GM21723 (cell line): ENCODE measurements at regions not wholly inside any gene's neighbourhood (a gene's known extent, or its start where the extent isn't known, plus 50 kb on each side); places are given as distances from the start of the nearest gene placed in this dataset.
"Not testable (repeated sequence)": the region's sequence is repeated elsewhere in the genome, so short reads cannot be mapped to it uniquely, and the experiment has no call there.

Experiments
- ATAC-seq: cut with Tn5 transposase; IDR thresholded peaks from one replicate; pipeline ENCODE4 v1.9.1; 2021; ENCODE audit warnings: mild to moderate bottlenecking, moderate library complexity; ENCODE audit not compliant: unreplicated experiment

DNA sequence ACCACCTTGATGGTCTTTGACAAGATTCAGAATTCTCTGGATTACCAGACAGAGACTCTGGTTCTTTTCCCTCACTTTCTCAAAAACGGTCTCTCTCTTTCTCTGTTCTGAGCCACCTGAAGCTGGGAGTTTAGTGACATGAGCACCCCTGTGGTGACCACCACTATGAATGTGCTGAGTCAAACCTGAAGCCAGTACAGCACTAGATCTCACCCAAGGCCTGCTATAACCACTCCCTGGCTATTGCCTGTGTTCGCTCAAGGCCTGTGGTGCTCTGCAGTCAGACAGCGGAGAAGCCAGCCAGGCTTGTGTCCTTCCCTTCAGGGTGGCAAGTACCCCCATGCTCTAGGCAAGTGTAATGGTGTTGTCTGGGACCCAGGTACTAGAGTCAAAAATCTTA, 828.9 kb upstream of the NXPH2 start:
- ATAC-seq = no peak

DNA sequence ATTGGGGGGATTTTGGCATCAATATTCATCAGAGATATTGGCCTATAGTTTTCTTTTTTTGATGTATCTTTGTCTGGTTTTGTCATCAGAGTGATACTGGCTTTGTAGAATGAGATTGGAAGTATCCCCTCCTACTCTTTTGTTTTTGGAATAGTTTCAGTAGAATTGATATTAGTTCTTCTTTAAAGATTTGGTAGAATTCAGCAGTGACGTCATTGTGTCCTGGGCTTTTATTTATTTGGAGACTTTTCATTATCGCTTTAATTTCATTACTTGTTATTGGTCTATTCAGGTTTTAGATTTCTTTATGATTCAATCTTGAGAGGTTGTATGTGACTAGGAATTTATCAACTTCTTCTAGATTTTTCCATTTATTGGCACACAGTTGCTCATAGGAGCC, 825.5 kb upstream of the NXPH2 start:
- ATAC-seq = no peak

DNA sequence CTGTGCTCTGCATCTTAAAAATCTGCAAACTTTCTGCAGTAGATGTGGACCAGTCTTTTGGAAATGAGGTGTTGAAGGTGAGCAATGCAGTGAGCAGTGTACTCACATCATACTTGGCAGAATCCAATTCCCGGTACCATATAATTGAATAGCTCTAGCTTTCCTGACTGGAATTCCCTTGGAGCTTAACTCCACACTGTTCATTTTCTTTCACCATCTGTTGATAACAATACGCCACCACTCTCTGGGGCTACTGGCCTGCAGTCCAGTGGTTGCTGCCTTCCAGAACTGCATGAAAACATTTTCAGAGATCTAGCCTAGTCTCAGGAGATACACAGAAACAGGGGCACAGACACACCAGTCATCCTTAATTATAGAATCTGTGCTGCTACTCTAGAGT, 820.0 kb upstream of the NXPH2 start:
- ATAC-seq = no peak

DNA sequence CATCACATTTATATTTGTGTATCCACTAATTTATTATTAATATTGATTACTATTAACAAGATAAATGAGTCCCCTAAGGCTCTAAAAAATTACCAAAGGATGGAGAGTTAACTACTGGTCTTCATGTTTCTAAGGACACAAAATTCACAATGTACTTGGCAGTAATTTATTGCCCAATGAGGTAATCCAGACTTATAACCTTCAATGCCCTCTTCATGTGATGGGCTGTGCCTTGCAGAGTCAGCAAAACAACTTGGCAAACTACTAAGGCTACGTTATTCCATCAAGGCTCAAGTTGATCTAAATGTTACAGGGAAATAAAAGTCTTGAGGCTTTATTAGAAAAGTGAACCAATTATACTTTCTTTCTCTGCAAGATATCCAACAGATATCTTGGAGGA, 804.9 kb upstream of the NXPH2 start:
- ATAC-seq = no peak

DNA sequence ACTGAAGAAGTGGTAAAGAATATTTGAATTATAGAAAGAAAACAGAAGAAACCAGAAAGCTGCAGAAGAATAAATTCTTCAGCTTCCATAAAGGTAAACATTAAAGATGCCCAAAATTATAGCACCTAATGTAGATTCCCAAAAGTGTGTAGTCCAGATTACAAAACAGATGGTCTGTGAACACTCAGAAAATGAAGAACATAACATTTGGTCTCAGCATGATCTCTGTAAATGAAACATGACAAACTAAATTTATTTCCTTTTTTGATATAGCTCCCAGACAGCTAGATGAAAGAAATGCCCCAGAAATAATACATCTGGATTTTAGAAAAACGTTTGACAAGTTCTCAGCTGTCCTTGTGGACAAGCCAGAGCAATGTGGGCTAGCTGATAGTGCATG, 794.2 kb upstream of the NXPH2 start:
- no peak for ATAC-seq

DNA sequence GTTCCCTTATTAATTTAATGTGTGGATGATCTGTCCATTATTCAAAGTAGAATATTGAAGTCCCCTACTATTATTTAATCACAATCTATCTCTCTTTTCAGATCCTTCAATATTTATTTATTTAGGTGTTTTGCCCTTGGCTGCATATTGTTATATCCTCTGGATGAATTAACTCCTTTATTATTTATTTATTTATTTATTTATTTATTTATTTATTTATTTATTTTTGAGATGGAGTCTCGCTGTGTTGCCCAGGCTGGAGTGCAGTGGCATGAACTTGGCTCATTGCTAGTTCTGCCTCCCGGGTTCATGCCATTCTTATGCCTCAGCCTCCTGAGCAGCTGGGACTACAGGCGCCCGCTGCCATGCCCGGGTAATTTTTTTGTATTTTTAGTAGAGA, 776.6 kb upstream of the NXPH2 start:
- no peak for ATAC-seq

DNA sequence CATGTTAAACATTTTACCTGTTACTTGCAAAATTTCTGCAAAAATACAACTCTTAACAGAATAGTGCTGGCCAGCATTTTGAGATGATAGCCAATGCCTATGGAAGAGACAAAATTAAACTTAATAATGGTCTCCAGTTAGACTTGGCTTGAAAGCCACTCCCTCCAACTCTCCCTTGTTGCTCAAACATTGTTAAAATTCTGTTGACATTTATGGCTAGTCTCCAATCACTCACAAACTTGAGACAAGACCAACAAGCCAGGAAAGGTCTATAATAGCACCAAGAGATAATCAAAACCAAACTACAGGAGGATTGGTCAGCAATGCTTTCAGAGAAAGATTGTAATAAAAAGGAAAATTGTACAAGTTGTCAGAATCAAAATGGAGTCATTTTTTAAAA, 770.7 kb upstream of the NXPH2 start:
- no peak for ATAC-seq

DNA sequence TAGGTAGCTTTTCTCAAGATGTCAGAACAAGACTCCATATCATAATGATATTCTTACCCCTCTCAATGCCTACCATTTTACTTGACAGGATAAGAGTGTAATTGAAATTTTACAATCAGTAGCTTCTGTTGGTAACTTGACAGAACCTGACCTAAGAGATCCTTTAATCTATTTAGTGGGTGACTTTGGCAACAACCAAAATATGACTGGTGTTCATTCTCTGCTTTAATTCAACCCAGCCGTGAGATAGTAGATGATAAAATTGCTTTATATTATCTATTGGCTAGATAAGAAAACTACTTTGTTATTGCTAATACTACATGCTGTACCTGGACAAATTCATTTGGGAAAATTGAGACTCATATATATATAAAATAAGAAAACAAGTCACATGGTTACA, 770.2 kb upstream of the NXPH2 start:
- ATAC-seq = no peak

DNA sequence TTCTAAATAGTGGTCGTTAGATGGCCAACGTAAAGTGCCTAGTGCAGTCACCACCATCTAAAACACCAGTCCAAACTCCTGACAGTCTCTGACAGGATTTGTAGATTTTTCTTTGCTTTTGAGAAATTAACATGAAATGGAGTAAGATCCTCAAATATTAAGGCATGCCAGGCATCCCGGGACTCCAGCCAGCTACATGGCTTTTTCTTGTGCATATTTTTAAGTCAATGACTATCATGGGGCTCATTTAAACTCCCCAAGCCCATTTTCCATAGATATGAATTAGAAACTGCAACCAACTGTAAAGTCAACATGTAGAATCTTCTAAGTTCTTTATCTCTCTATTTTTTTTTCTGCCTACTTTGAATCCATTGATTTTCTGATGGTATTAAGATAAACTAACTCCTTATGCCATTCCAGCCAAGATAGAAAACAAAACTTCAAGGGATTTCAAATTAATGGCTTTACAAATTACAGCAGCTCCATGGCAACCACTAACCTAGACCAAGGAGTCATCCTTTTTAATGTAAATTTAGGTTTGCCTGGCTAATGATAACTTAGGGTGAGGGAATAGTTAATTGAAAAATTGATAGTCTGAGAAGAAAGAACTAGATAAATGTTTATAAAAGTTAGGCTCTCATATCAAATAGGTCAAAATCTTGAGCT, 764.1 kb upstream of the NXPH2 start:
- ATAC-seq = no peak

DNA sequence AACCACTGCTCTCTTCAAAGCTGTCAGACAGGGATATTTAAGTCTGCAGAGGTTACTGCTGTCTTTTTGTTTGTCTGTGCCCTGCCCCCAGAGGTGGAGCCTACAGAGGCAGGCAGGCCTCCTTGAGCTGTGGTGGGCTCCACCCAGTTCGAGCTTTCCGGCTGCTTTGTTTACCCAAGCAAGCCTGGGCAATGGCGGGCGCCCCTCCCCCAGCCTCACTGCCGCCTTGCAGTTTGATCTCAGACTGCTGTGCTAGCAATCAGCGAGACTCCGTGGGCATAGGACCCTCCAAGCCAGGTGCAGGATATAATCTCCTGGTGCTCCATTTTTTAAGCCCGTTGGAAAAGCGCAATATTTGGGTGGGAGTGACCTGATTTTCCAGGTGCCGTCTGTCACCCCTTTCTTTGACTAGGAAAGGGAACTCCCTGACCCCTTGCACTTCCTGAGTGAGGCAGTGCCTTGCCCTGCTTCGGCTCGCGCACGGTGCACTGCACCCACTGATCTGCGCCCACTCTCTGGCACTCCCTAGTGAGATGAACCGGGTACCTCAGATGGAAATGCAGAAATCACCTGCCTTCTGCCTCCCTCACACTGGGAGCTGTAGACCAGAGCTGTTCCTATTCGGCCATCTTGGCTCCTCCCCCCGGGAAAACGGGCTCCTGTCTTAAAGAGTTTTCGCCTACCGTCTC, 758.3 kb upstream of the NXPH2 start:
- not testable (repeated sequence) for ATAC-seq

DNA sequence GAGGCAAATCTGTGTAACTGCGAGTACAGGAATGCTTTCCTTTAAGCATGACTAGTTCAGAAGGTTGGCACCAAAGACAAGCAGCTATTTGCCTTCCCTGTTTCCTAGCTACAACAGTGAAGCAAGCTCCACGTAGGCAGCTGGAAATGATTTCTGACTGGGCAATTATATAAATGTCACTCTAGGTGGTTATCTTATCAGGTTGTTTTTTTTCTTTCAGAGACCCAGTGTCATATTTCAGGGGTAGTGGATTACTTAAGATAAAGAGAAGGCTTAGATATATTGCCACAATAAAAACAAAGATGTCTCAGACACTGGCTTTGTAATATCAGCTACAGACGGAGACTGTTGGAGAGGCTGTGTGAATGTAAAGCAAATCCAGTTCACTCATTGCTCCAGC, 748.9 kb upstream of the NXPH2 start:
- no peak for ATAC-seq

DNA sequence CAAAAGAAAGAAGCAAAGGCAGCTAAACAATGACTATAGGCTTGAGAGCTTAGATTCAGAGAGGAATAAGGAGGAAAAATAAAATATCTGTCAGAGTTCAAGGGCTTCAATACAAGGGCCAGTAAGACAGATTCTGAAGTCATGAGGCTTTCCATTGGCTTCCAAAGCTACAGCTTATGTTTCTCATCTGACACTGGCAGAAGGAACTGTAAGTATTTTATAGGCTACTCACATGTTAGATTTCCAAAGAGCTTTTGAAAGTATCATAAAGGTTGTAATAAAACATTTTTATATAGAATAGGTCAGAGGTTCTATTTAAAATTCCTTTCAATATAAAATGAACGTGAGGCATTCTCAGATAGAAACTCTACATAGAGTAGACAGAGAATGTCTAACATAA, 746.6 kb upstream of the NXPH2 start:
- ATAC-seq = no peak

DNA sequence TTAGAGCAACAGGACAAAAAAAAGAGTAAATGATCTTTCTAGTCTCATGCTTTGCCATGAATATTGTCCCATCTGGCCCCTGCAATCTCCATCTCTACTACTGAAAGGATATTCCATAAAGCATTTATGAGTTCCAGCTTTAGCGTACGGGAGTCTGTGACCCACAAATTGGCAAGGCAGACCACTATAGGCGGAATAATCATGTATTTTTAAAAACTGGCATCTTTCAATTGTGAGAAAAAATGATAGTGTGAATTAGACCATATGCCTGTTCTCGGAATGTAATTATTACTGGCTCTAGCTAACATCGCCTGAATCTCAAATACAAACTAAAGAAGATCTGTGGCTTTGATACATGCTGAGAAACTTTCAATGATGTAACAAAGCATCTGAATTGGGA, 738.1 kb upstream of the NXPH2 start:
- no peak for ATAC-seq

DNA sequence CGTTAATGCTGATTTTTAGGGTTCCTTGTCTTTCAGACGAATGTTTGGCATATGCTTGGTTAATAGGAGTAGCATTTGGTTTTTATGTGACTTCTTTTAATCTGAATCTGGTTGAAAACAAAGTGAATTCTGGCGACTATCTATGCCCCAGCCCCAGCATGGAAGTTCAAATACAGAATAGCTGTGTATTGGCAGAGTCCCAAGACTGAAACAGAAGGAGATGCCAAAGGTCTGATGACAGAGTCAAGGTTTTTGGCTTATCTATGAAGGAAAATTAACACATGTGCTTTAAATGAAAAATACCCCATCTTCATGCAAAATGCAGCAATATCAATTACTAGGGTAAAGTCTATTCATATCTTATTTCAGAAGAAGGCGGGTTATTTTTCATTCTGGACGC, 734.8 kb upstream of the NXPH2 start:
- no peak for ATAC-seq

DNA sequence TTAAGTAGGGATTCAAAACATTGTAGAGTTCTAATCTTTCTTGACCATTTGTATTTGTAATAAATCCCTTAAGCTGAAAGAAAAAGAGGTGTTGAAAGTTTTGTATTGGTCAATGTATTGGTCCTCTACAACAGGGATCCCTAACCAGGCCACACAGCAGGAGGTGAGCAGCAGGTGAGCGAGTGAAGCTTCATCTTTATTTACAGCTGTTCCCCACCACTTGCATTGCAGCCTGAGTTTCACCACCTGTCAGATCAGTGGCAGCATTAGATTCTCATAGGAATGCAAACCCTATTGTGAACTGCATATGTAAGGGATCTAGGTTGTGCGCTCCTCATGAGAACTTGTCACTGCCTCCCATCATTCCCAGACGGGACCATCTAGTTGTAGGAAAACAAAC, 715.7 kb upstream of the NXPH2 start:
- no peak for ATAC-seq

DNA sequence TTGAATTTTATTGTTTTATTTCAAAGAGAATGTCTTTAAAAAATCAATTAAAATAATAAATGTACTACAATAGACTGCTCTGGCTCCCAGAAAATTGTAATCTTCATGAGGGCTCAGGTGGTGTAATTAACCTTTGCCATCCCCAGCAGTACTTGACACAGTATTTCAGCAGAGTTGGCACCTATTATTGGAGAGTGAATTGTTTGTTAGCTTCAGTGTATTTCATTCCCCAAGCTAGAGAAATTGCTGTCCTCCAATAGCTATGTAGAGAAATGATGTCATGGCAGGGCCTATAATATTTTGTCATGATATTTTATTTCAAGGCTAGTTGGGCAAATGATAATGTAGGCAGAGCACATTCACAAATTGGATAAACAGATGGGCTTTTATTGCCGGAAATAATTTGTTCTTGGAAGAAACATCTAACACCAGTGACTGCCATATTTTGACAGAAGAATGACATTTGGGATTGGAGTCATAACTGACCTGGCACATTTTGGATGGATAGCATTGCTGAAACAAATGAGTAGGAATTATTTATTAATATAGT, 712.0 kb upstream of the NXPH2 start:
- no peak for ATAC-seq

DNA sequence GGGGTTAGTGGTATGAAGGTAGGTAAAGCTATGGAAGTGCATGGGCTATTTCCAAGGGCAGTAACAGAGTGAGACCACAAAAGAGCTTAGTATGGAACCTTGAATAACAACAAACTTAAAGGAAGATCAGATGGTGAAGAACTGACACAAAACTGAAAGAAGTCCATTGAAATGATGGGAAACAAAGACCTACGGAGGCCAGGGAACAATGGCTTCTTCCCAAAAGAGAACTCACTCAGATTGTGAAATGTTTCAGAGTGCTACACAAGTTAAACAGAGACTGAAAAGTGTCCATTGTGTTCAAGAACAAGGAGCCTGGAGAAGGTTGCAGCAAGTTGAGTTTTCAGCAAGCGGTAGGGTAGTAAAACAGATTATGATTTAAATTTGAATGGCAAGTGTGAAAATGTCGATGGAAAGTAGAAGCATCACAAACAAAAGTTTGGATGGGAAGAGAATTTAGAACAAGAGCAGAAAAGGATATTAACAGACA, 700.0 kb upstream of the NXPH2 start:
- no peak for ATAC-seq

DNA sequence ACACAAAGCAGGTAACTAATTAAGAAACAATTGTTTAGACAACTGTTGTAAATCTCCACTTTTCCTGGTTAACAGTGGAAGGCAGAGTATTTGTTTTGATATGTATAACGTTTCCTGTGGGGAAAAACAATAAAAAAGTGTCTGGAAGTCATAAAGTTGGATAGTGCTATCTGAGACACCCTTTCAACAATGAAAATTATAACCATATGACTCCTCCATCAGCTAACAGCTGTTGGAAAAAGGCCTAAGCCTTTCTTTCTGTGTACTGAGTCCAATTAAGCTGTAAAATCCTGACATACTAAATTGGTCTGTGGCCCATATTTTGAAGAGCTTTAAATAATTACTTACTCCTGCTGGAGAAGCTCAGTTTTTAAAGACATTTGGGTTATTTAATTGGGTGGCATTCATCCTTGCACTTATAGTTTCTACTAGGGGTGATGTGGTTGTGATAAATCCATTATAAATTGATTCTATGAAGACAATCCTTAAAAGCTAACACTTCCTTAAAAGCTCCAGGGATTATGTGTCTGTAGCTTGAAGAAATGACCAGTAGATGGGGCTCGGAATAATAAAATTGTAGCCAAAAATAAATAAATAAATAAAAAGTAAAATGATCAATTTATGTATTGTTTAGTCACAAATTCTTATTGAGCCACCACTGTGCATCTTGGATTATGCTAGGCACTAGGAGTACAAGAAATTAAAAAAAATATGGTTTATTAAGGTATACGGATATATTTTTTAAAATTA, 698.1 kb upstream of the NXPH2 start:
- no peak for ATAC-seq

DNA sequence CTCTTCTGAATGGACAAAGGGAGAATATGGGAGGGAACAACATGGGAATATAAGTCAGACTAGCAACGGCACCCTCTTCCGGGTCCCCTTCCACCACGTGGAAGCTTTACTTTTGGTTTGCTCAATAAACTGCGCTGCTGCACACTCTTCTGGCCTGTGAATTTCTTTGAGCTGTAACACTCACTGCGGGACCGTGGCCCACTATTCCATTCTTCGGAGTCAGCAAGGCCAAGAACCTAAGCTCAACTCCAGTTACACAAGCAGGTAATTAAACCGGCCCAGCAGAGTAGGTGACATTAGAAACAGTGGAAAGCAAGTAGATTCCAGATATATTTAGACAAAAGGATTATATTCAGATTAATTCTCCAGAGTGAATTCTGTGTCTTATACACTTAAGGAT, 697.4 kb upstream of the NXPH2 start:
- no peak for ATAC-seq

DNA sequence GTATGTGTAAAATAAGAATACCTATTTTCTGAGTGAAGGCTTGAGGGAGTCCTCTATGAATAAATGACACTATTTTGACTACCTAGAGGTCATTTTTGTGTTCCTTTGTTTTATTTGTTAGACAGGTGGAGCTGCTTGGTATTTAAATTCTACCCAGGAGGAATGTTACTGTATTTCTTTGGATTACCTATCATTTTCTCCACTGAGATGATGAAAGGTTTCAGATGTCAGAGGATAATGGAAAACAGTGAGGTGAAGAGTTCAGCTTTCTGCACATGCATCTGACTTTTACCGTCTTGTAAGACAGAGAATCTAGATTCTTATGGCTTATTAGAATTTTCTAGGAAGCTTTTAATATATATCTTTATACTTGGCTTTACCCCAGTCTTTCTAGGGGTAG, 689.8 kb upstream of the NXPH2 start:
- no peak for ATAC-seq

DNA sequence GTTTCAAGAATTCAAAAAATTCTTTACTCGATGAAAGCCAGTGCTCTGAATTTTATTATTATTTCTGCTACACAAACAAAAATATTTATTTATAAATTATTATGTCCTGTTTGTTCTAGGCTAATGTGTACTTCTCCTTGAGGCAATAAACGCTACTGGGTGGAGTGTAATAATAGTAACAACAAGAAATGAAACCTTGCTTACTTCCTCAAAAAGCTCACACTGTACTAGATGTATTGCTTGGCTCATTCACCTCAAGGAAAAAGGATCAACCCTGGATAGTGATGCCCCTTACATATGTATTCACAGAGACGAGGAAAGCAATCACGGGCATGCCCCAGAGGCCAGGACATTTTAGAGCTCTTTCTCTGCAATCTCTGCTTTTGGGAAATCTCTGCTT, 685.6 kb upstream of the NXPH2 start:
- no peak for ATAC-seq

DNA sequence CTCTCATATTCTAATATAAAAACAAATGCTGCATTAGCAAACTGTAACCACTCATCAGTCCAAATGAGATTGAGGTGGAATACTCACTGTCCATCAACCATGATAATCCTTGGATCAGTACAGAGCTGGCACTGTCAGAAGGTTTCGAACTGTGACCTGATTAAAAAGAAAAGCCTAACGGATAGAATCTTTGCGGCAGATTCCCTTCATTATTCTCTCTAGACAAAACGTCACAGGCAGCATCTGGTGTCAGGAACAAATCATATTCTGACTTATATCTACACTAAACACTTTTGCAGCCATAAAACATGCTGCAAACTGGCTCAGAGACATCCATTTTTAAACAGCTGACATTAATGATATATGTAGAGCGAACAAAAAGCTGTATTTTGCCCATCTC, 677.7 kb upstream of the NXPH2 start:
- no peak for ATAC-seq
